SK-N-SH treated with all-trans-retinoic acid at 6 μM for 48 hours (cell line): ENCODE measurements at regions not wholly inside any gene's neighbourhood (a gene's known extent, or its start where the extent isn't known, plus 50 kb on each side); places are given as distances from the start of the nearest gene placed in this dataset.
A peak's percentile ranks its signal among the peaks of the same experiment; 100 is the strongest.

Experiments
- ATAC-seq: fragments of 200-7000 bp; cut with Tn5 transposase; 3 replicates; pipeline ENCODE4 v1.9.1; 2020; ENCODE audit warnings: mild to moderate bottlenecking, moderate library complexity
- BACH2 ChIP-seq: fragments of 250-450 bp; sonication (Bioruptor Pico); IDR thresholded peaks from 2 replicates; pipeline ENCODE4 v1.9.0; 2021; ENCODE audit warnings: mild to moderate bottlenecking, borderline replicate concordance
- CSDC2 ChIP-seq: fragments of 250-450 bp; sonication (Bioruptor Pico); IDR thresholded peaks from 2 replicates; pipeline ENCODE4 v1.5.0; 2020; ENCODE audit warnings: mild to moderate bottlenecking, moderate library complexity
- CSRNP3 ChIP-seq: fragments of 250-450 bp; sonication (Bioruptor Pico); IDR thresholded peaks from 2 replicates; pipeline ENCODE4 v1.5.1; 2021; ENCODE audit warnings: mild to moderate bottlenecking, moderate library complexity
- ESRRG ChIP-seq: fragments of 250-450 bp; sonication (Bioruptor Pico); IDR thresholded peaks from 2 replicates; pipeline ENCODE4 v1.6.1; 2021; ENCODE audit warnings: mild to moderate bottlenecking
- GLIS3 ChIP-seq: fragments of 250-450 bp; sonication (Bioruptor Pico); IDR thresholded peaks from 2 replicates; pipeline ENCODE4 v1.5.0; 2020; ENCODE audit warnings: mild to moderate bottlenecking, moderate library complexity
- ISL1 ChIP-seq: fragments of 250-450 bp; sonication (Bioruptor Pico); IDR thresholded peaks from 2 replicates; pipeline ENCODE4 v2.1.2; 2022; ENCODE audit warnings: mild to moderate bottlenecking, moderate library complexity
- OSR1 ChIP-seq: fragments of 250-450 bp; sonication (Bioruptor Pico); IDR thresholded peaks from 2 replicates; pipeline ENCODE4 v1.8.0; 2022; ENCODE audit warnings: moderate library complexity, mild to moderate bottlenecking, inconsistent platforms
- PATZ1 ChIP-seq: fragments of 250-450 bp; sonication (Bioruptor Pico); IDR thresholded peaks from 2 replicates; pipeline ENCODE4 v1.8.0; 2020; ENCODE audit warnings: mild to moderate bottlenecking, moderate library complexity, borderline replicate concordance
- POU6F1 ChIP-seq: fragments of 250-450 bp; sonication (Bioruptor Pico); IDR thresholded peaks from 2 replicates; pipeline ENCODE4 v1.8.0; 2021; ENCODE audit warnings: low read depth, mild to moderate bottlenecking, moderate library complexity, borderline replicate concordance
- RARB ChIP-seq: fragments of 250-450 bp; sonication (Bioruptor Pico); IDR thresholded peaks from 2 replicates; pipeline ENCODE4 v1.8.0; 2021; ENCODE audit warnings: mild to moderate bottlenecking, moderate library complexity
- TCF4 ChIP-seq: fragments of 250-450 bp; sonication (Bioruptor Pico); IDR thresholded peaks from 2 replicates; pipeline ENCODE4 v1.8.0; 2021; ENCODE audit warnings: mild to moderate bottlenecking, moderate library complexity, borderline replicate concordance
- TSHZ2 ChIP-seq: fragments of 250-450 bp; sonication (Bioruptor Pico); IDR thresholded peaks from 2 replicates; pipeline ENCODE4 v1.5.0; 2020; ENCODE audit warnings: mild to moderate bottlenecking, moderate library complexity
- ZC3H10 ChIP-seq: fragments of 250-450 bp; sonication (Bioruptor Pico); IDR thresholded peaks from 2 replicates; pipeline ENCODE4 v1.5.1; 2021; ENCODE audit warnings: mild to moderate bottlenecking, moderate library complexity
- ZFP3 ChIP-seq: fragments of 250-450 bp; sonication (Bioruptor Pico); IDR thresholded peaks from 2 replicates; pipeline ENCODE4 v1.5.0; 2020; ENCODE audit warnings: mild to moderate bottlenecking, moderate library complexity
- ZFP30 ChIP-seq: fragments of 450-650 bp; formaldehyde crosslinking; IDR thresholded peaks from 2 replicates; pipeline ENCODE4 v1.5.0; 2022; ENCODE audit warnings: mild to moderate bottlenecking, moderate library complexity
- ZNF565 ChIP-seq: fragments of 450-650 bp; formaldehyde crosslinking; conservative IDR thresholded peaks from 2 replicates; pipeline ENCODE4 v1.5.0; 2020; ENCODE audit warnings: low read depth, mild to moderate bottlenecking, moderate library complexity
- ZNF70 ChIP-seq: fragments of 450-650 bp; formaldehyde crosslinking; IDR thresholded peaks from 2 replicates; pipeline ENCODE4 v1.5.0; 2020; ENCODE audit warnings: mild to moderate bottlenecking, moderate library complexity
- ZNF8 ChIP-seq: fragments of 450-650 bp; formaldehyde crosslinking; IDR thresholded peaks from 2 replicates; pipeline ENCODE4 v1.5.0; 2020; ENCODE audit warnings: mild to moderate bottlenecking, moderate library complexity

GRCh38 chr2:226605642-226606041, 194.0 kb downstream of the IRS1 start (continued):
- no peak for TF ChIP-seq POU6F1 (CRISPR knock-in tag)

GRCh38 chr2:226603606-226604005, 196.0 kb downstream of the IRS1 start:
- TF ChIP-seq ZFP30 (CRISPR knock-in tag), result no peak
- TF ChIP-seq GLIS3 (CRISPR knock-in tag), result no peak
- TF ChIP-seq ZFP3, result no peak
- no peak for TF ChIP-seq ZNF565
- no peak for ATAC-seq

- ATAC-seq, result peak; percentile 84
- no peak for TF ChIP-seq OSR1
- TF ChIP-seq ZNF70, result no peak
- TF ChIP-seq TCF4 (CRISPR knock-in tag), result no peak
- no peak for TF ChIP-seq ZFP3
- TF ChIP-seq TSHZ2 (CRISPR knock-in tag), result no peak
- TF ChIP-seq RARB, result no peak
- no peak for TF ChIP-seq CSDC2 (CRISPR knock-in tag)
Observed at GRCh38 chr2:226601881-226602662, 197.5 kb downstream of the IRS1 start.

GRCh38 chr2:226600802-226601201, 198.8 kb downstream of the IRS1 start:
- no peak for TF ChIP-seq ZC3H10 (CRISPR knock-in tag)
- no peak for TF ChIP-seq GLIS3 (CRISPR knock-in tag)
- TF ChIP-seq ZNF70, result no peak
- no peak for TF ChIP-seq TSHZ2 (CRISPR knock-in tag)
- no peak for TF ChIP-seq ZFP30 (CRISPR knock-in tag)
- TF ChIP-seq ZNF8, result no peak
- no peak for TF ChIP-seq POU6F1 (CRISPR knock-in tag)
- no peak for TF ChIP-seq ZNF565
- no peak for TF ChIP-seq ISL1 (CRISPR knock-in tag)
- no peak for TF ChIP-seq RARB
- no peak for TF ChIP-seq PATZ1 (CRISPR knock-in tag)
- no peak for TF ChIP-seq ESRRG (CRISPR knock-in tag)
- TF ChIP-seq ZFP3, result no peak
- TF ChIP-seq BACH2, result no peak
- no peak for TF ChIP-seq CSRNP3 (CRISPR knock-in tag)
- TF ChIP-seq, all 23 proteins: peak for 0
- no peak for ATAC-seq
